Natural killer cell (primary cell): ENCODE measurements at regions not wholly inside any gene's neighbourhood (a gene's known extent, or its start where the extent isn't known, plus 50 kb on each side); places are given as distances from the start of the nearest gene placed in this dataset.

Experiments used
- ATAC-seq, 3 donors: fragments of 150-1000 bp in 2 of 3; fragments of 200-7000 bp in 1 of 3; cut with Tn5 transposase; 1 replicate in 1 of 3; 2 replicates in 2 of 3; pipeline ENCODE4 v1.10.0; 2021; ENCODE audit warnings: mild to moderate bottlenecking in 2 of 3, moderate library complexity in 2 of 3
- DNase-seq, 2 donors: peaks; one replicate each; pipeline versions ENCODE4 v3.0.0 to v3.0.0-alpha.2; 2013 to 2021; ENCODE audit warnings: mixed read lengths in 1 of 2
- H3K27ac ChIP-seq: one replicate; pipeline ENCODE4 v1.5.1; 2013; ENCODE audit warnings: mild to moderate bottlenecking, low read length
- H3K27me3 ChIP-seq: one replicate; pipeline ENCODE4 v1.6.1; 2013; ENCODE audit warnings: low read length; ENCODE audit not compliant: control insufficient read depth, insufficient read depth
- H3K36me3 ChIP-seq: one replicate; pipeline ENCODE4 v1.6.1; 2013; ENCODE audit warnings: low read length; ENCODE audit not compliant: control insufficient read depth, insufficient read depth
- H3K4me1 ChIP-seq: one replicate; pipeline ENCODE4 v1.6.1; 2013; ENCODE audit warnings: low read length; ENCODE audit not compliant: control insufficient read depth, insufficient read depth
- H3K4me3 ChIP-seq: one replicate; pipeline ENCODE4 v1.5.1; 2013; ENCODE audit warnings: low read length
- H3K9me3 ChIP-seq: one replicate; pipeline ENCODE4 v1.6.1; 2013; ENCODE audit warnings: low read length; ENCODE audit not compliant: control insufficient read depth, insufficient read depth
- H3K27ac Mint-ChIP-seq, 2 donors: one replicate each; pipeline ENCODE4 v1.8.0; 2022; ENCODE audit warnings: mild to moderate bottlenecking in 2 of 2, mixed read lengths in 2 of 2, moderate library complexity in 1 of 2
- H3K27me3 Mint-ChIP-seq, 2 donors: one replicate each; pipeline ENCODE4 v1.8.0; 2022; ENCODE audit warnings: low read depth in 2 of 2, mixed read lengths in 2 of 2
- H3K36me3 Mint-ChIP-seq: one replicate; pipeline ENCODE4 v1.8.0; 2022; ENCODE audit warnings: mixed read lengths
- H3K4me1 Mint-ChIP-seq, 2 donors: one replicate each; pipeline ENCODE4 v1.8.0; 2022; ENCODE audit warnings: mixed read lengths in 2 of 2
- H3K4me3 Mint-ChIP-seq: one replicate; pipeline ENCODE4 v1.8.0; 2022; ENCODE audit warnings: mild to moderate bottlenecking, moderate library complexity, mixed read lengths
- H3K9me3 Mint-ChIP-seq, 2 donors: one replicate each; pipeline ENCODE4 v1.8.0; 2022; ENCODE audit warnings: mixed read lengths in 2 of 2
- CTCF ChIP-seq: fragments of 200-600 bp; IDR thresholded peaks from one replicate; pipeline ENCODE4 v1.8.0; 2022; ENCODE audit warnings: antibody characterized with exemption
- WGBS: methylation state at CpG from one replicate; pipeline ENCODE4 v1.1.7; 2013; ENCODE audit warnings: missing lambda C conversion rate; ENCODE audit not compliant: insufficient coverage; 5-methylcytosine and 5-hydroxymethylcytosine counted together
- intact Hi-C: fragments of 100-400 bp; cut with micrococcal nuclease; formaldehyde crosslinking; loops from one replicate; pipeline ENCODE4 v1.14.2; 2022

- Histone ChIP-seq H3K27ac (no peak overlapping the region), H3K36me3 (no peaks in the 10 kb centered on the region), H3K4me1 (no peaks in the 10 kb centered on the region), H3K4me3 (no peak overlapping the region), H3K27me3 (no peaks in the 10 kb centered on the region), H3K9me3 (no peaks in the 10 kb centered on the region)
- no peaks in the 10 kb centered on the region for H3K36me3 Mint-ChIP-seq
- intact Hi-C loops, result no loop called here
- TF ChIP-seq CTCF, result no peak
- H3K9me3 Mint-ChIP-seq, result no peaks in the 10 kb centered on the region
- no peaks in the 10 kb centered on the region for H3K4me1 Mint-ChIP-seq
- WGBS, result 83% methylated on average over 4 of the region's 5 CpGs
- DNase-seq (no peak), ATAC-seq (no peak)
- H3K4me3 Mint-ChIP-seq, result no peak overlapping the region
- H3K27me3 Mint-ChIP-seq, result no peaks in the 10 kb centered on the region
- H3K27ac Mint-ChIP-seq, result no peak overlapping the region
Measured at GRCh38 chr4:141810038-141810711, 173.8 kb downstream of the IL15 start.

GRCh38 chr4:141810712-141811375 lies 174.5 kb downstream of the IL15 start:
- Histone ChIP-seq H3K27me3 (no peaks in the 10 kb centered on the region), H3K9me3 (no peaks in the 10 kb centered on the region), H3K4me1 (no peaks in the 10 kb centered on the region), H3K4me3 (no peak overlapping the region), H3K36me3 (no peaks in the 10 kb centered on the region), H3K27ac (no peak overlapping the region)
- ATAC-seq (no peak), DNase-seq (no peak)
- Mint-ChIP-seq H3K27ac (no peak overlapping the region), H3K27me3 (no peaks in the 10 kb centered on the region), H3K4me1 (no peaks in the 10 kb centered on the region), H3K9me3 (no peaks in the 10 kb centered on the region), H3K4me3 (no peak overlapping the region), H3K36me3 (no peaks in the 10 kb centered on the region)
- intact Hi-C loops, result no loop called here
- WGBS, result 91% methylated on average over 6 of the region's 6 CpGs
- TF ChIP-seq CTCF, result no peak

- no peaks in the 10 kb centered on the region for H3K36me3 ChIP-seq
- H3K4me3 ChIP-seq, result no peak overlapping the region
- DNase-seq, result no peak
- intact Hi-C loops, result no loop called here
- H3K9me3 ChIP-seq, result no peaks in the 10 kb centered on the region
- H3K27ac ChIP-seq, result no peak overlapping the region
- H3K36me3 Mint-ChIP-seq, result no peaks in the 10 kb centered on the region
- H3K4me3 Mint-ChIP-seq, result no peak overlapping the region
- H3K9me3 Mint-ChIP-seq, result no peaks in the 10 kb centered on the region
- ATAC-seq, result no peak
- no peak overlapping the region for H3K27ac Mint-ChIP-seq
- H3K4me1 Mint-ChIP-seq, result no peaks in the 10 kb centered on the region
- TF ChIP-seq CTCF, result no peak
- H3K27me3 ChIP-seq, result no peaks in the 10 kb centered on the region
- H3K27me3 Mint-ChIP-seq, result no peaks in the 10 kb centered on the region
- H3K4me1 ChIP-seq, result no peaks in the 10 kb centered on the region
Measured at GRCh38 chr4:141812158-141812557, 175.8 kb downstream of the IL15 start.

- no peak for TF ChIP-seq CTCF
- DNase-seq, result no peak
- intact Hi-C loops, result no loop called here
- Mint-ChIP-seq H3K4me3 (no peak overlapping the region), H3K9me3 (peaks cover 3 to 7% of the 10 kb centered on the region in 2 donors), H3K27ac (no peak overlapping the region), H3K36me3 (no peaks in the 10 kb centered on the region), H3K27me3 (no peaks in the 10 kb centered on the region), H3K4me1 (no peaks in the 10 kb centered on the region)
- no peak for ATAC-seq
- H3K27me3 ChIP-seq, result no peaks in the 10 kb centered on the region
- no peaks in the 10 kb centered on the region for H3K36me3 ChIP-seq
- no peaks in the 10 kb centered on the region for H3K4me1 ChIP-seq
- H3K27ac ChIP-seq, result no peak overlapping the region
- no peak overlapping the region for H3K4me3 ChIP-seq
- H3K9me3 ChIP-seq, result no peaks in the 10 kb centered on the region
Measured at GRCh38 chr4:141814499-141814898, 178.1 kb downstream of the IL15 start.
